ENCODE measurements at regions not wholly inside any gene's neighbourhood (a gene's known extent, or its start where the extent isn't known, plus 50 kb on each side); places are given as distances from the start of the nearest gene placed in this dataset.

GRCh38 chr21:41071258-41072171 lies 96.4 kb upstream of the BACE2 start:
- no peaks in the 10 kb centered on the region for H3K36me3 ChIP-seq (replicated peaks; ENCODE audit: insufficient read depth, low read depth)
- H3K4me1 ChIP-seq (ENCODE audit: insufficient read depth), result no peaks in the 10 kb centered on the region
- no peak for DNase-seq (ENCODE audit: low spot score)
- H3K4me3 ChIP-seq, result no peak overlapping the region
- TF ChIP-seq EZH2 (IDR thresholded peaks at IDR 0.05; ENCODE audit: borderline replicate concordance) (no peak), CTCF (IDR thresholded peaks at IDR 0.05; ENCODE audit: poor library complexity) (no peak), EZH2phosphoT487 (IDR thresholded peaks at IDR 0.05; ENCODE audit: low read depth, severe bottlenecking, unreplicated experiment) (no peak)
- H3K79me2 ChIP-seq, result no peaks in the 10 kb centered on the region
- H3K9me3 ChIP-seq (ENCODE audit: low read depth), result no peaks in the 10 kb centered on the region
- no peaks in the 10 kb centered on the region for H4K20me1 ChIP-seq (ENCODE audit: insufficient read depth, poor library complexity, severe bottlenecking)
- H3K9me2 ChIP-seq (replicated peaks; ENCODE audit: insufficient read depth), result no peaks in the 10 kb centered on the region
- no peak overlapping the region for H2AFZ ChIP-seq
- peaks cover 3% of the 10 kb centered on the region for H3K27me3 ChIP-seq
- H3K27ac ChIP-seq, result no peak overlapping the region
- H3K4me2 ChIP-seq, result no peak overlapping the region
- WGBS (ENCODE audit: low lambda C conversion rate, missing lambda C conversion rate), result 36% methylated on average over 11 of the region's 11 CpGs

GRCh38 chr21:41073558-41073957 lies 94.4 kb upstream of the BACE2 start:
- H3K9me3 ChIP-seq (ENCODE audit: low read depth), result no peaks in the 10 kb centered on the region
- H2AFZ ChIP-seq, result no peak overlapping the region
- no peaks in the 10 kb centered on the region for H3K4me1 ChIP-seq (ENCODE audit: insufficient read depth)
- no peaks in the 10 kb centered on the region for H3K36me3 ChIP-seq (replicated peaks; ENCODE audit: insufficient read depth, low read depth)
- WGBS (ENCODE audit: low lambda C conversion rate, missing lambda C conversion rate), result 94% methylated on average over 8 of the region's 8 CpGs
- no peak overlapping the region for H3K4me2 ChIP-seq
- no peaks in the 10 kb centered on the region for H3K79me2 ChIP-seq
- H3K4me3 ChIP-seq, result no peak overlapping the region
- no peak for TF ChIP-seq EZH2phosphoT487 (IDR thresholded peaks at IDR 0.05; ENCODE audit: low read depth, severe bottlenecking, unreplicated experiment)
- DNase-seq (ENCODE audit: low spot score), result no peak
- H3K9me2 ChIP-seq (replicated peaks; ENCODE audit: insufficient read depth), result no peaks in the 10 kb centered on the region
- H4K20me1 ChIP-seq (ENCODE audit: insufficient read depth, poor library complexity, severe bottlenecking), result no peaks in the 10 kb centered on the region
- no peaks in the 10 kb centered on the region for H3K27me3 ChIP-seq
- H3K27ac ChIP-seq, result no peak overlapping the region

GRCh38 chr21:41074396-41075184 lies 93.4 kb upstream of the BACE2 start:
- Histone ChIP-seq H3K27me3 (no peaks in the 10 kb centered on the region), H3K4me1 (ENCODE audit: insufficient read depth) (no peaks in the 10 kb centered on the region), H2AFZ (no peak overlapping the region), H3K9me3 (ENCODE audit: low read depth) (no peaks in the 10 kb centered on the region), H3K4me3 (no peak overlapping the region), H3K79me2 (no peaks in the 10 kb centered on the region), H3K9me2 (replicated peaks; ENCODE audit: insufficient read depth) (no peaks in the 10 kb centered on the region), H4K20me1 (ENCODE audit: insufficient read depth, poor library complexity, severe bottlenecking) (no peaks in the 10 kb centered on the region), H3K36me3 (replicated peaks; ENCODE audit: insufficient read depth, low read depth) (no peaks in the 10 kb centered on the region), H3K4me2 (no peak overlapping the region), H3K27ac (no peak overlapping the region)
- WGBS (ENCODE audit: low lambda C conversion rate, missing lambda C conversion rate), result 91% methylated on average over 11 of the region's 11 CpGs
- no peak for DNase-seq (ENCODE audit: low spot score)
- TF ChIP-seq EZH2 (IDR thresholded peaks at IDR 0.05; ENCODE audit: borderline replicate concordance) (no peak), CTCF (IDR thresholded peaks at IDR 0.05; ENCODE audit: poor library complexity) (no peak), EZH2phosphoT487 (IDR thresholded peaks at IDR 0.05; ENCODE audit: low read depth, severe bottlenecking, unreplicated experiment) (no peak)

GRCh38 chr21:41075656-41076055 lies 92.3 kb upstream of the BACE2 start:
- TF ChIP-seq EZH2 (IDR thresholded peaks at IDR 0.05; ENCODE audit: borderline replicate concordance) (no peak), EZH2phosphoT487 (IDR thresholded peaks at IDR 0.05; ENCODE audit: low read depth, severe bottlenecking, unreplicated experiment) (no peak), CTCF (IDR thresholded peaks at IDR 0.05; ENCODE audit: poor library complexity) (no peak)
- Histone ChIP-seq H3K36me3 (replicated peaks; ENCODE audit: insufficient read depth, low read depth) (no peaks in the 10 kb centered on the region), H3K27me3 (no peaks in the 10 kb centered on the region), H4K20me1 (ENCODE audit: insufficient read depth, poor library complexity, severe bottlenecking) (no peaks in the 10 kb centered on the region), H3K9me2 (replicated peaks; ENCODE audit: insufficient read depth) (no peaks in the 10 kb centered on the region), H2AFZ (no peak overlapping the region), H3K79me2 (no peaks in the 10 kb centered on the region), H3K4me2 (no peak overlapping the region), H3K9me3 (ENCODE audit: low read depth) (no peaks in the 10 kb centered on the region), H3K27ac (no peak overlapping the region), H3K4me1 (ENCODE audit: insufficient read depth) (no peaks in the 10 kb centered on the region), H3K4me3 (no peak overlapping the region)
- no peak for DNase-seq (ENCODE audit: low spot score)
- 97% methylated on average over 18 of the region's 18 CpGs for WGBS (ENCODE audit: low lambda C conversion rate, missing lambda C conversion rate)

All from hepatocyte (in vitro differentiated cells).